ENCODE measurements at regions not wholly inside any gene's neighbourhood (a gene's known extent, or its start where the extent isn't known, plus 50 kb on each side); places are given as distances from the start of the nearest gene placed in this dataset.
A peak's percentile ranks its signal among the peaks of the same experiment; 100 is the strongest.

DNA sequence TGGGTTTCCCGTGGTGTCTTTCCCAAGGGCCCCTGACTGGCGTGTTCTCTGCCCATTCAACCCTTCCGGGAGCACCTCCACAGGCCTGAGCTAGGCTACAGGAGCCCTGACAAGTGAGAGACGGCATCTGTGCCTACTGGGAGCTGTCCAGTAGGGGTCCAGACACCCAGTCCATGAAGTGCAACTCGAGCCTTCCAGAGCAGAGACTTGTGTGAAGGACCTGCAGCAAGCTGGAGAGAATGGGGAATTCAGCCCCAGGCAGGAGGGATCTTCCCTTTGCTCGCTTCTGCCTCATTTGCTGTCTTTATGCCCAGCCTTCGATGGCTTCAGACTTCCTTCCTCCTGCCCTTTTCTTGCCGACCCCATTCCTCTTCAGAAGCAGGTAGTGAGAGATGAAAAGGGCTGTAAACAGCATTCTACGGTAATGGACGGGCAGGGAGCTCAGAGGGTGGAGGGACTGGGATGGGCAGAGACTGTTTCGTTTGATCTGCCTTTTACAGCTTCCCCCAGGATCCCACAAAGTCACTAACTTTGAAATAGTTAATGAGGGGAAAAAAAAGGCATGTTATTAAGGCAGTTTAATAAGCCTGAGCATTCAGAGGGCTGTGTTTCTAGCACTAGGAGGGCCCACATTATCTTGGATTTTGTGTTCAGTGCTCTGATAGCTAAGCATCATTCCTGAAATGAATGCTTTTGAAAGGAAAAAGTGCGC lies 327.6 kb downstream of the FGF9 start:
- ChIA-PET RAD21 (ENCODE audit: low non-redundant PET in 1 of 2, low total read pairs in 2 of 2, uncharacterized antibody in 2 of 2, unreplicated experiment in 2 of 2) (no interaction called here), POLR2A (no interaction called here), CTCF (no interaction called here)
- Histone ChIP-seq H3K27ac (ENCODE audit: low read depth, low read length) (no peak overlapping the region), H3K4me2 (ENCODE audit: low read length) (no peak overlapping the region), H3K9me2 (ENCODE audit: insufficient read depth) (no peaks in the 10 kb centered on the region), H3K79me2 (ENCODE audit: insufficient read depth, low read length) (no peaks in the 10 kb centered on the region), H4K20me1 (ENCODE audit: insufficient read depth) (no peaks in the 10 kb centered on the region), H2AFZ (ENCODE audit: low read depth, low read length, poor library complexity, severe bottlenecking) (no peak overlapping the region), H3K9ac (ENCODE audit: low read length) (no peak overlapping the region), H3K4me1 (ENCODE audit: control insufficient read depth in 1 of 2, insufficient read depth in 2 of 2, low read length in 2 of 2) (no peaks in the 10 kb centered on the region), H3K36me3 (ENCODE audit: control insufficient read depth in 1 of 2, insufficient read depth in 2 of 2, low read length in 2 of 2) (no peaks in the 10 kb centered on the region), H3K27me3 (ENCODE audit: insufficient read depth, low read length) (no peaks in the 10 kb centered on the region), H3K9me3 (ENCODE audit: control insufficient read depth in 1 of 2, insufficient read depth in 1 of 2, low read depth in 1 of 2, low read length in 2 of 2) (no peaks in the 10 kb centered on the region), H3K4me3 (replicated peaks in 1 of 2; ENCODE audit: low read depth in 1 of 2, low read length in 2 of 2) (no peak overlapping the region)
- BruUV-seq (replicated peaks), result no TSS peak
- ATAC-seq (no peak), DNase-seq (ENCODE audit: low read depth, low spot score) (no peak)
- TF ChIP-seq, protein P1, sequence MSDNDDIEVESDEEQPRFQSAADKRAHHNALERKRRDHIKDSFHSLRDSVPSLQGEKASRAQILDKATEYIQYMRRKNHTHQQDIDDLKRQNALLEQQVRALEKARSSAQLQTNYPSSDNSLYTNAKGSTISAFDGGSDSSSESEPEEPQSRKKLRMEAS (IDR thresholded peaks at IDR 0.05), result no peak
- TF ChIP-seq CEBPB (IDR thresholded peaks at IDR 0.05; ENCODE audit: low read depth) (no peak), ZNF274 (IDR thresholded peaks at IDR 0.05; ENCODE audit: low read depth, low read length) (no peak)
- TF ChIP-seq, protein P2, sequence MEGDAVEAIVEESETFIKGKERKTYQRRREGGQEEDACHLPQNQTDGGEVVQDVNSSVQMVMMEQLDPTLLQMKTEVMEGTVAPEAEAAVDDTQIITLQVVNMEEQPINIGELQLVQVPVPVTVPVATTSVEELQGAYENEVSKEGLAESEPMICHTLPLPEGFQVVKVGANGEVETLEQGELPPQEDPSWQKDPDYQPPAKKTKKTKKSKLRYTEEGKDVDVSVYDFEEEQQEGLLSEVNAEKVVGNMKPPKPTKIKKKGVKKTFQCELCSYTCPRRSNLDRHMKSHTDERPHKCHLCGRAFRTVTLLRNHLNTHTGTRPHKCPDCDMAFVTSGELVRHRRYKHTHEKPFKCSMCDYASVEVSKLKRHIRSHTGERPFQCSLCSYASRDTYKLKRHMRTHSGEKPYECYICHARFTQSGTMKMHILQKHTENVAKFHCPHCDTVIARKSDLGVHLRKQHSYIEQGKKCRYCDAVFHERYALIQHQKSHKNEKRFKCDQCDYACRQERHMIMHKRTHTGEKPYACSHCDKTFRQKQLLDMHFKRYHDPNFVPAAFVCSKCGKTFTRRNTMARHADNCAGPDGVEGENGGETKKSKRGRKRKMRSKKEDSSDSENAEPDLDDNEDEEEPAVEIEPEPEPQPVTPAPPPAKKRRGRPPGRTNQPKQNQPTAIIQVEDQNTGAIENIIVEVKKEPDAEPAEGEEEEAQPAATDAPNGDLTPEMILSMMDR (IDR thresholded peaks at IDR 0.05 in 2 of 3, conservative IDR thresholded peaks at IDR 0.05 in 1 of 3; ENCODE audit: borderline replicate concordance in 1 of 3, insufficient read depth in 1 of 3, low read depth in 2 of 3, low read length in 2 of 3), result 0 out of 6 replicates have a peak, but pooled peaks of 1 of the 3 experiments have one; percentile 1
- intact Hi-C loops (cut with micrococcal nuclease), result no loop called here

DNA sequence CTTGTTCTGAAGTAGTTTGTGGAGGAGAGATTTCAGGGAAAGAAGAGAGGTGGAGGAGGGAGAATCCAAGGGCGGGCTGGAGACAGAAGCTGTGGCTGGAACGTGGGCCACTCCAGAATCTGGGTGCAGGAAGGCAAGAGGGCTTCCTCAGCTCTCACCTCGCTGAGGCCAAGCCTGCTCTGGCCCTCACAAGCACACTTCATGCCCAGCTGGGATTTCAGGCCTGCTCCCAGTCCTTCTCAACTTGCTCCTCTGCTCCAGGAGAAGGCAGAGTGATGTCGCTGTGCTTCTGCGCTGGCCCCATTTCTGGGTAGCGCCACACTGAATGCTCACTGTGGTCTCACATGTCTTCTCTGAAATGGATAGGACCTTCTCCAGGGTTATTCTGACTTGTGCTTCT lies 328.8 kb downstream of the FGF9 start:
- no peaks in the 10 kb centered on the region for H3K9me2 ChIP-seq (ENCODE audit: insufficient read depth)
- H3K4me1 ChIP-seq (ENCODE audit: control insufficient read depth in 1 of 2, insufficient read depth in 2 of 2, low read length in 2 of 2), result no peaks in the 10 kb centered on the region
- ATAC-seq, result no peak
- H3K4me2 ChIP-seq (ENCODE audit: low read length), result no peak overlapping the region
- no peak overlapping the region for H3K27ac ChIP-seq (ENCODE audit: low read depth, low read length)
- no peaks in the 10 kb centered on the region for H3K9me3 ChIP-seq (ENCODE audit: control insufficient read depth in 1 of 2, insufficient read depth in 1 of 2, low read depth in 1 of 2, low read length in 2 of 2)
- H3K27me3 ChIP-seq (ENCODE audit: insufficient read depth, low read length), result no peaks in the 10 kb centered on the region
- ChIA-PET CTCF (no interaction called here), RAD21 (ENCODE audit: low non-redundant PET in 1 of 2, low total read pairs in 2 of 2, uncharacterized antibody in 2 of 2, unreplicated experiment in 2 of 2) (no interaction called here), POLR2A (no interaction called here)
- no peaks in the 10 kb centered on the region for H3K79me2 ChIP-seq (ENCODE audit: insufficient read depth, low read length)
- DNase-seq (ENCODE audit: low read depth, low spot score), result no peak
- no peak overlapping the region for H2AFZ ChIP-seq (ENCODE audit: low read depth, low read length, poor library complexity, severe bottlenecking)
- no peak overlapping the region for H3K9ac ChIP-seq (ENCODE audit: low read length)
- BruUV-seq (replicated peaks), result no TSS peak
- H3K36me3 ChIP-seq (ENCODE audit: control insufficient read depth in 1 of 2, insufficient read depth in 2 of 2, low read length in 2 of 2), result no peaks in the 10 kb centered on the region
- no peaks in the 10 kb centered on the region for H4K20me1 ChIP-seq (ENCODE audit: insufficient read depth)
- intact Hi-C loops (cut with micrococcal nuclease), result no loop called here
- H3K4me3 ChIP-seq (replicated peaks in 1 of 2; ENCODE audit: low read depth in 1 of 2, low read length in 2 of 2), result no peak overlapping the region
- TF ChIP-seq POLR2AphosphoS5 (IDR thresholded peaks at IDR 0.05; ENCODE audit: low read depth, low read length) (no peak), TCF7L2 (IDR thresholded peaks at IDR 0.05; ENCODE audit: borderline replicate concordance, extremely low read depth, insufficient read depth, insufficient read length) (no peak), RAD21 (IDR thresholded peaks at IDR 0.05; ENCODE audit: low read depth) (no peak), SIN3A (IDR thresholded peaks at IDR 0.05; ENCODE audit: low read depth) (no peak), POLR2A (IDR thresholded peaks at IDR 0.05; ENCODE audit: borderline replicate concordance, extremely low read depth, insufficient read depth, insufficient read length) (no peak), ZNF274 (IDR thresholded peaks at IDR 0.05; ENCODE audit: low read depth, low read length) (no peak), EZH2 (IDR thresholded peaks at IDR 0.05) (no peak), ELF1 (IDR thresholded peaks at IDR 0.05; ENCODE audit: borderline replicate concordance, low read depth) (no peak), CEBPB (IDR thresholded peaks at IDR 0.05; ENCODE audit: low read depth) (no peak), EZH2phosphoT487 (IDR thresholded peaks at IDR 0.05; ENCODE audit: borderline replicate concordance) (no peak), ZFX (IDR thresholded peaks at IDR 0.05) (no peak)
- TF ChIP-seq, protein P3, sequence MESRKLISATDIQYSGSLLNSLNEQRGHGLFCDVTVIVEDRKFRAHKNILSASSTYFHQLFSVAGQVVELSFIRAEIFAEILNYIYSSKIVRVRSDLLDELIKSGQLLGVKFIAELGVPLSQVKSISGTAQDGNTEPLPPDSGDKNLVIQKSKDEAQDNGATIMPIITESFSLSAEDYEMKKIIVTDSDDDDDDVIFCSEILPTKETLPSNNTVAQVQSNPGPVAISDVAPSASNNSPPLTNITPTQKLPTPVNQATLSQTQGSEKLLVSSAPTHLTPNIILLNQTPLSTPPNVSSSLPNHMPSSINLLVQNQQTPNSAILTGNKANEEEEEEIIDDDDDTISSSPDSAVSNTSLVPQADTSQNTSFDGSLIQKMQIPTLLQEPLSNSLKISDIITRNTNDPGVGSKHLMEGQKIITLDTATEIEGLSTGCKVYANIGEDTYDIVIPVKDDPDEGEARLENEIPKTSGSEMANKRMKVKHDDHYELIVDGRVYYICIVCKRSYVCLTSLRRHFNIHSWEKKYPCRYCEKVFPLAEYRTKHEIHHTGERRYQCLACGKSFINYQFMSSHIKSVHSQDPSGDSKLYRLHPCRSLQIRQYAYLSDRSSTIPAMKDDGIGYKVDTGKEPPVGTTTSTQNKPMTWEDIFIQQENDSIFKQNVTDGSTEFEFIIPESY (IDR thresholded peaks at IDR 0.05; ENCODE audit: extremely low read depth, insufficient replicate concordance, low read length), result no peak

All from HCT116 (cell line).